HEK293 (cell line): ENCODE measurements at regions not wholly inside any gene's neighbourhood (a gene's known extent, or its start where the extent isn't known, plus 50 kb on each side); places are given as distances from the start of the nearest gene placed in this dataset.
"Not testable (repeated sequence)": the region's sequence is repeated elsewhere in the genome, so short reads cannot be mapped to it uniquely, and the experiment has no call there.

Experiments
- CTCF ChIA-PET: fragments of 350-600 bp; formaldehyde crosslinking; extraction: SDS; loops from one replicate; lab custom pipeline; 2021; ENCODE audit warnings: antibody characterized with exemption; lab: Yijun Ruan, JAX
- POLR2A ChIA-PET: fragments of 300-600 bp; formaldehyde crosslinking; extraction: SDS; loops from one replicate; lab custom pipeline; 2020; ENCODE audit warnings: antibody characterized with exemption, inconsistent platforms; lab: Yijun Ruan, JAX
- H3K27ac ChIP-seq: fragments of 200-500 bp; sonication (Bioruptor generic); 2 replicates; pipeline ENCODE4 v1.5.1; 2014; ENCODE audit warnings: low read depth, low read length, control low read depth, inconsistent platforms; ENCODE audit errors: extremely low read depth
- H3K36me3 ChIP-seq, 2 experiments: fragments of 200-500 bp in 1 of 2; sonication (Bioruptor generic) in 1 of 2; 1 replicate in 1 of 2; 2 replicates in 1 of 2; pipeline ENCODE4 v1.5.1; 2014 to 2017; ENCODE audit warnings: inconsistent platforms in 2 of 2, low read length in 2 of 2; ENCODE audit not compliant: control insufficient read depth in 2 of 2, insufficient read depth in 1 of 2
- H3K4me1 ChIP-seq: fragments of 200-500 bp; sonication (Bioruptor generic); 2 replicates; pipeline ENCODE4 v1.5.1; 2014; ENCODE audit warnings: mild to moderate bottlenecking, low read length, inconsistent platforms; ENCODE audit not compliant: control insufficient read depth, insufficient read depth
- H3K4me3 ChIP-seq: 2 replicates; pipeline ENCODE4 v1.5.1; 2011; ENCODE audit warnings: low read depth, mild to moderate bottlenecking, control low read depth, low read length, moderate library complexity
- H3K9me3 ChIP-seq: fragments of 200-500 bp; sonication (Bioruptor generic); 2 replicates; pipeline ENCODE4 v1.5.1; 2014; ENCODE audit warnings: low read depth, low read length, inconsistent platforms; ENCODE audit not compliant: control insufficient read depth, insufficient read depth
- KLF16 ChIP-seq: fragments of 450-650 bp; formaldehyde crosslinking; IDR thresholded peaks from 2 replicates; pipeline ENCODE4 v1.5.1; 2017; ENCODE audit warnings: missing biosample characterization, missing genetic modification characterization
- KLF9 ChIP-seq: fragments of 450-650 bp; formaldehyde crosslinking; IDR thresholded peaks from 2 replicates; pipeline ENCODE4 v1.5.1; 2016; ENCODE audit warnings: missing biosample characterization, missing genetic modification characterization, low read depth
- SP7 ChIP-seq: fragments of 450-650 bp; formaldehyde crosslinking; IDR thresholded peaks from 2 replicates; pipeline ENCODE4 v1.5.1; 2016; ENCODE audit warnings: missing biosample characterization, missing genetic modification characterization
- ZBTB1 ChIP-seq: fragments of 450-650 bp; formaldehyde crosslinking; IDR thresholded peaks from 2 replicates; pipeline ENCODE4 v1.5.1; 2016; ENCODE audit warnings: missing biosample characterization, missing genetic modification characterization
- ZBTB21 ChIP-seq: fragments of 450-650 bp; formaldehyde crosslinking; IDR thresholded peaks from 2 replicates; pipeline ENCODE4 v1.5.1; 2017; ENCODE audit warnings: missing biosample characterization, missing genetic modification characterization
- ZFP37 ChIP-seq: fragments of 450-650 bp; formaldehyde crosslinking; IDR thresholded peaks from 2 replicates; pipeline ENCODE4 v1.5.1; 2016; ENCODE audit warnings: missing biosample characterization, missing genetic modification characterization
- ZIC2 ChIP-seq: fragments of 450-650 bp; formaldehyde crosslinking; IDR thresholded peaks from 2 replicates; pipeline ENCODE4 v1.5.1; 2016; ENCODE audit warnings: missing biosample characterization, missing genetic modification characterization
- ZNF202 ChIP-seq: fragments of 450-650 bp; formaldehyde crosslinking; IDR thresholded peaks from 2 replicates; pipeline ENCODE4 v1.5.1; 2016; ENCODE audit warnings: missing biosample characterization, missing genetic modification characterization, borderline replicate concordance
- ZNF24 ChIP-seq: fragments of 450-650 bp; formaldehyde crosslinking; IDR thresholded peaks from 2 replicates; pipeline ENCODE4 v1.5.1; 2016; ENCODE audit warnings: missing biosample characterization, missing genetic modification characterization
- ZNF404 ChIP-seq: fragments of 450-650 bp; formaldehyde crosslinking; IDR thresholded peaks from 2 replicates; pipeline ENCODE4 v1.5.1; 2017; ENCODE audit warnings: missing biosample characterization, missing genetic modification characterization
- ZNF48 ChIP-seq: fragments of 450-650 bp; formaldehyde crosslinking; IDR thresholded peaks from 2 replicates; pipeline ENCODE4 v1.5.1; 2016; ENCODE audit warnings: missing biosample characterization, missing genetic modification characterization
- ZNF555 ChIP-seq: fragments of 450-650 bp; formaldehyde crosslinking; conservative IDR thresholded peaks from 2 replicates; pipeline ENCODE4 v1.5.1; 2017; ENCODE audit warnings: missing biosample characterization, mild to moderate bottlenecking, missing genetic modification characterization, inconsistent platforms
- ZNF571 ChIP-seq: fragments of 450-650 bp; formaldehyde crosslinking; IDR thresholded peaks from 2 replicates; pipeline ENCODE4 v1.5.0; 2017; ENCODE audit warnings: missing biosample characterization, missing genetic modification characterization
- ZNF596 ChIP-seq: fragments of 450-650 bp; IDR thresholded peaks from 2 replicates; pipeline ENCODE4 v1.5.0; 2018; ENCODE audit warnings: missing biosample characterization, mild to moderate bottlenecking, missing genetic modification characterization, moderate library complexity
- ZNF658 ChIP-seq: fragments of 450-650 bp; formaldehyde crosslinking; IDR thresholded peaks from 2 replicates; pipeline ENCODE4; 2016; ENCODE audit warnings: missing biosample characterization, missing genetic modification characterization
- ZNF677 ChIP-seq: fragments of 450-650 bp; IDR thresholded peaks from 2 replicates; pipeline ENCODE4 v1.5.0; 2018; ENCODE audit warnings: missing biosample characterization, mild to moderate bottlenecking, missing genetic modification characterization, moderate library complexity
- ZNF792 ChIP-seq: fragments of 450-650 bp; formaldehyde crosslinking; IDR thresholded peaks from 2 replicates; pipeline ENCODE4 v1.5.1; 2016; ENCODE audit warnings: missing biosample characterization, missing genetic modification characterization
- TF ChIP-seq, protein P1 (sequence below): fragments of 450-650 bp; formaldehyde crosslinking; IDR thresholded peaks from 2 replicates; pipeline ENCODE4 v1.5.1; 2017; ENCODE audit warnings: missing biosample characterization, missing genetic modification characterization
- TF ChIP-seq, protein P2 (sequence below): fragments of 450-650 bp; formaldehyde crosslinking; optimal IDR thresholded peaks from 2 replicates; pipeline ENCODE3; 2016; ENCODE audit warnings: missing biosample characterization, mild to moderate bottlenecking, missing genetic modification characterization
- TF ChIP-seq, protein P3 (sequence below): fragments of 450-650 bp; formaldehyde crosslinking; IDR thresholded peaks from 2 replicates; pipeline ENCODE4 v1.5.1; 2016; ENCODE audit warnings: missing biosample characterization, missing genetic modification characterization
- TF ChIP-seq, protein P4 (sequence below): IDR thresholded peaks from 2 replicates; pipeline ENCODE4 v1.6.1; 2011; ENCODE audit warnings: mild to moderate bottlenecking, low read depth, low read length, borderline replicate concordance

DNA sequence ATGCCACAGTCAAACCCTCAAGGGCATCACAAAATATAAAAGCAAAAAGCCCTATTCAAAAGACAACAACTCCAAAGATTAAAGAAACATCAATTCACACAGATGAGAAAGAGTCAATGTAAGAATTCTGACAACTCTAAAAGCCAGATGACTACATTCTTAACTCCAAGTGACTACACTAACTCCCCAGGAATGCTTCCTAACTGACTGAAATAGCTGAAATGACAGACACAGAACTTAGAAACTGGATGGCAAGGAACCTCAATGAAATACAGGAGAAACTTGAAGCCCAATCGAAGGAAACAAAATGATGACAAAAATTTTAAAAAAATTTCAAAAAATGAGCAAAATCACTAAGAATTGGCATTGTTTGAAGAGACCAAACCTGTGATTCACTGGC, 1047.6 kb upstream of the PCDH10 start:
- no peak overlapping the region for H3K27ac ChIP-seq
- no peaks in the 10 kb centered on the region for H3K4me1 ChIP-seq
- POLR2A ChIA-PET = no interaction called here
- no peaks in the 10 kb centered on the region for H3K9me3 ChIP-seq
- TF ChIP-seq, protein P1, sequence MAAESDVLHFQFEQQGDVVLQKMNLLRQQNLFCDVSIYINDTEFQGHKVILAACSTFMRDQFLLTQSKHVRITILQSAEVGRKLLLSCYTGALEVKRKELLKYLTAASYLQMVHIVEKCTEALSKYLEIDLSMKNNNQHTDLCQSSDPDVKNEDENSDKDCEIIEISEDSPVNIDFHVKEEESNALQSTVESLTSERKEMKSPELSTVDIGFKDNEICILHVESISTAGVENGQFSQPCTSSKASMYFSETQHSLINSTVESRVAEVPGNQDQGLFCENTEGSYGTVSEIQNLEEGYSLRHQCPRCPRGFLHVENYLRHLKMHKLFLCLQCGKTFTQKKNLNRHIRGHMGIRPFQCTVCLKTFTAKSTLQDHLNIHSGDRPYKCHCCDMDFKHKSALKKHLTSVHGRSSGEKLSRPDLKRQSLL (tag by site-specific recombination) = no peak
- TF ChIP-seq ZNF596 = no peak
- H3K36me3 ChIP-seq = no peaks in the 10 kb centered on the region
- no peak overlapping the region for H3K4me3 ChIP-seq
- CTCF ChIA-PET = no interaction called here

DNA sequence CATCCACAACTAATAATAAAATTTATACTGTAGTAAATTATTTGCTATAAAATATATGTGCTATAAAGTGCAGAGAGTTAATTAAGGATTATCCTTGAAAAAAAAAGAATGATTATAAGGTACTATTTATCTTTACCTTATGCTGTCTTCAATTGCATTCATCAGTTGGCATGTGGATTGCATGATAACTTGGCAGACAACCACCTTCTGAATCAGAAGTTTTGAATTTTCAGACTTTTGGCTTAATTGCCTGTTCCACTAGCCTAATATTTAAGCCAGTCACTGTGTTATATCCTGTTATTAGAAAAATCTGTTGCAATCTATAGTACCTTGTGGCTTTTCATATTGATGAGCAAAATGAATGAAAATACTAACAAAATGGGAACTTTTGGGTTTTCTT, 1040.3 kb upstream of the PCDH10 start:
- H3K4me3 ChIP-seq = no peak overlapping the region
- ChIA-PET POLR2A (no interaction called here), CTCF (no interaction called here)
- H3K4me1 ChIP-seq = no peaks in the 10 kb centered on the region
- no peaks in the 10 kb centered on the region for H3K36me3 ChIP-seq
- no peak overlapping the region for H3K27ac ChIP-seq
- H3K9me3 ChIP-seq = no peaks in the 10 kb centered on the region
- no peak for TF ChIP-seq ZBTB1 (tag by site-specific recombination)
- no peak for TF ChIP-seq KLF16 (tag by site-specific recombination)

DNA sequence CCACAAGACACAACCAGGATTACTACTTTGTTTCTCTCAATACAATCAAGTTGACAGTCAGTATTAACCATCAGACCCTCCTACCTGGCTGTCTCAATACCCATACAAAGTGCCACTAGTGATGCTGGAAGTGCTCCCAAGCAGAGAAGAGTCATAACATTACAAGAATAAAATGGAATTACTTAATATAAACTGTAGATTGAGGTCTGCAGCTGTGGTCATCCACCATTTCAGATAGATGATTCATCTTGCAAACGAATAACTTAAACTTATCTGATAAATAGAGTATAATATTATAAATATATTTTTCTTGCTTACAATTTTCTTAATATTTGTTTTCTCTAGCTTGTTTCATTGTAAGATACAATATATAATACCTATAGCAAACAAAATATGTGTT, 1034.2 kb upstream of the PCDH10 start:
- ChIA-PET CTCF (interaction anchor here (0.6 kb wide), 1 partner anchor 1089 kb away, joined by 4 read pairs; no protein-coding TSS in a partner anchor), POLR2A (no interaction called here)
- Histone ChIP-seq H3K4me3 (no peak overlapping the region), H3K36me3 (no peaks in the 10 kb centered on the region), H3K9me3 (no peaks in the 10 kb centered on the region), H3K27ac (no peak overlapping the region), H3K4me1 (no peaks in the 10 kb centered on the region)
- TF ChIP-seq ZIC2 (no peak), ZFP37 (tag by site-specific recombination) (no peak), KLF9 (tag by site-specific recombination) (no peak), ZNF404 (tag by site-specific recombination) (no peak), ZNF202 (no peak)

DNA sequence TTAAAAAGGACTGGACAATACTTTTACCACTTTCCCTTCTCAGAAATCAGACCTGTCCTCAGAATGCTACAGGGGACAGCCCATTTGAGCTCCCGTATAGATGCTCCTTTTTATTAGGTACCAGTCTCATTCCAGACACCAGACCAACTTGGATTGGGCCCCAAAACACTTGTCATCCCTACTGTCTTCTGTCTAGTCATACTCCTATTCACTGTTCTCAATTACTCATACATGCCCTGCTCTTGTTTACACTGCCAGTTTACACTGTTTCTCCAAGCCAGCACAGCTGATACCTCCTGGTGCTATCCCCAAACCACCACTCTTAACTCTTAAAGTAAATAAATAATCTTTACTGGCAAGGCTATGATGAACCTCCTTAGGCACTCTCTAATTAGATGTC, 1026.4 kb upstream of the PCDH10 start:
- H3K9me3 ChIP-seq, H3K27ac ChIP-seq, CTCF ChIA-PET, H3K36me3 ChIP-seq, H3K4me1 ChIP-seq, H3K4me3 ChIP-seq, POLR2A ChIA-PET: not testable (repeated sequence)

DNA sequence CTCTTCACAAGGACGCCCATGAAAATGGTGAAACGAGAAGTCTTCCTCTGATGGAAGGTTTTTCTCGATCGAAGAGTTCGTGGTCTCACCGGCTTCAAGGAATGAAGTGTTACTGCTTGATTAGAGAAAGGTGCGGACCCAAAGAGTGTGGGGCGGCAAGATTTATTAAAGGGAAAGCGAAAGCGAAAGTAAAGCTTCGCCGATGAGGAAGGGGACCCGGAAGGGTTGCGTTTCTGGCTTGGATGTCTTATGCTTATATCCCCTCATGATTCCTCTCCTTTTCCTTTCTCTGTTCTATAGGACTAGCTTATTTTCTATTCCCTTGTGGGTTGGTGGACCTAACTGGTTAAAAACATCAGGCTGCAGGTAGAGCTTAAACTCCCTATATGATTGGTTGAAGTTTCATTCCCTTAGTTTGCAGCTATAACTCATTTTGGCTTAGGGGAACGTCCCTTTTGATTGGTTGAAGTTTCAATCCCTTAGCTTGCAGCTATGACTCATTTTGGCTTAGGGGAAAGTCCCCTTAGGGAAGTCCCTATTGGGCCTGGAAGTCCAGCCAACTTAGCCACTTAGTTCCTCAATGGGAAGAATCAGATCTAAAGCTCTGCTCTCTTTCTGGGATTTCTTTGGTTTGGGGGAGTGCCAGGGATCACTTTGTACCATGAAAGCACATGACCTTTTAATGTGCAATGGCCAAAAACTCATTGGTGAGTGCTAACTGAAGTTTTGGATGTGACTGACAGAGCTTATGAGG, 1025.0 kb upstream of the PCDH10 start:
- no peaks in the 10 kb centered on the region for H3K36me3 ChIP-seq
- H3K9me3 ChIP-seq = no peaks in the 10 kb centered on the region
- no peak overlapping the region for H3K4me3 ChIP-seq
- H3K27ac ChIP-seq = no peak overlapping the region
- no peaks in the 10 kb centered on the region for H3K4me1 ChIP-seq
- CTCF ChIA-PET = no interaction called here
- POLR2A ChIA-PET = no interaction called here
- TF ChIP-seq ZNF571 (tag by site-specific recombination) (no peak), ZNF555 (tag by site-specific recombination) (no peak), ZBTB21 (tag by site-specific recombination) (no peak), ZNF24 (tag by site-specific recombination) (no peak), ZNF677 (no peak), ZNF658 (tag by site-specific recombination) (no peak), SP7 (no peak), ZNF792 (tag by site-specific recombination) (no peak), ZNF48 (tag by site-specific recombination) (no peak)
- TF ChIP-seq, protein P2, sequence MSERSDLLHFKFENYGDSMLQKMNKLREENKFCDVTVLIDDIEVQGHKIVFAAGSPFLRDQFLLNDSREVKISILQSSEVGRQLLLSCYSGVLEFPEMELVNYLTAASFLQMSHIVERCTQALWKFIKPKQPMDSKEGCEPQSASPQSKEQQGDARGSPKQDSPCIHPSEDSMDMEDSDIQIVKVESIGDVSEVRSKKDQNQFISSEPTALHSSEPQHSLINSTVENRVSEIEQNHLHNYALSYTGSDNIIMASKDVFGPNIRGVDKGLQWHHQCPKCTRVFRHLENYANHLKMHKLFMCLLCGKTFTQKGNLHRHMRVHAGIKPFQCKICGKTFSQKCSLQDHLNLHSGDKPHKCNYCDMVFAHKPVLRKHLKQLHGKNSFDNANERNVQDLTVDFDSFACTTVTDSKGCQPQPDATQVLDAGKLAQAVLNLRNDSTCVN = no peak
- TF ChIP-seq, protein P3, sequence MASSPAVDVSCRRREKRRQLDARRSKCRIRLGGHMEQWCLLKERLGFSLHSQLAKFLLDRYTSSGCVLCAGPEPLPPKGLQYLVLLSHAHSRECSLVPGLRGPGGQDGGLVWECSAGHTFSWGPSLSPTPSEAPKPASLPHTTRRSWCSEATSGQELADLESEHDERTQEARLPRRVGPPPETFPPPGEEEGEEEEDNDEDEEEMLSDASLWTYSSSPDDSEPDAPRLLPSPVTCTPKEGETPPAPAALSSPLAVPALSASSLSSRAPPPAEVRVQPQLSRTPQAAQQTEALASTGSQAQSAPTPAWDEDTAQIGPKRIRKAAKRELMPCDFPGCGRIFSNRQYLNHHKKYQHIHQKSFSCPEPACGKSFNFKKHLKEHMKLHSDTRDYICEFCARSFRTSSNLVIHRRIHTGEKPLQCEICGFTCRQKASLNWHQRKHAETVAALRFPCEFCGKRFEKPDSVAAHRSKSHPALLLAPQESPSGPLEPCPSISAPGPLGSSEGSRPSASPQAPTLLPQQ (tag by site-specific recombination) = no peak
- TF ChIP-seq, protein P4, sequence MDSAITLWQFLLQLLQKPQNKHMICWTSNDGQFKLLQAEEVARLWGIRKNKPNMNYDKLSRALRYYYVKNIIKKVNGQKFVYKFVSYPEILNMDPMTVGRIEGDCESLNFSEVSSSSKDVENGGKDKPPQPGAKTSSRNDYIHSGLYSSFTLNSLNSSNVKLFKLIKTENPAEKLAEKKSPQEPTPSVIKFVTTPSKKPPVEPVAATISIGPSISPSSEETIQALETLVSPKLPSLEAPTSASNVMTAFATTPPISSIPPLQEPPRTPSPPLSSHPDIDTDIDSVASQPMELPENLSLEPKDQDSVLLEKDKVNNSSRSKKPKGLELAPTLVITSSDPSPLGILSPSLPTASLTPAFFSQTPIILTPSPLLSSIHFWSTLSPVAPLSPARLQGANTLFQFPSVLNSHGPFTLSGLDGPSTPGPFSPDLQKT = no peak
